Duodenal mucosa (tissue), 2 donors: ENCODE measurements at regions not wholly inside any gene's neighbourhood (a gene's known extent, or its start where the extent isn't known, plus 50 kb on each side); places are given as distances from the start of the nearest gene placed in this dataset.

Experiments
- H3K27ac ChIP-seq: one replicate; pipeline ENCODE4 v1.7.0; 2013; ENCODE audit warnings: low read depth, low read length
- H3K27me3 ChIP-seq, 2 donors: one replicate each; pipeline ENCODE4 v1.7.0; 2013; ENCODE audit warnings: low read length in 2 of 2, control low read depth in 1 of 2; ENCODE audit not compliant: insufficient read depth in 2 of 2, control insufficient read depth in 1 of 2
- H3K36me3 ChIP-seq, 2 donors: one replicate each; pipeline ENCODE4 v1.7.0; 2013; ENCODE audit warnings: low read length in 2 of 2, control low read depth in 1 of 2; ENCODE audit not compliant: insufficient read depth in 2 of 2, control insufficient read depth in 1 of 2
- H3K4me1 ChIP-seq, 2 donors: one replicate each; pipeline ENCODE4 v1.7.0; 2013; ENCODE audit warnings: low read length in 2 of 2, control low read depth in 1 of 2; ENCODE audit not compliant: insufficient read depth in 2 of 2, control insufficient read depth in 1 of 2
- H3K4me3 ChIP-seq, 2 donors: one replicate each; pipeline ENCODE4 v1.7.0; 2013; ENCODE audit warnings: low read length in 2 of 2, low read depth in 1 of 2
- H3K9ac ChIP-seq, 2 donors: one replicate each; pipeline ENCODE4 v1.7.0; 2013; ENCODE audit warnings: low read length in 2 of 2, low read depth in 1 of 2
- H3K9me3 ChIP-seq, 2 donors: one replicate each; pipeline ENCODE4 v1.7.0; 2013; ENCODE audit warnings: low read length in 2 of 2, control low read depth in 1 of 2; ENCODE audit not compliant: control insufficient read depth in 1 of 2

- no peak overlapping the region for H3K4me3 ChIP-seq
- H3K9ac ChIP-seq: no peak overlapping the region
- H3K27ac ChIP-seq: no peak overlapping the region
- no peaks in the 10 kb centered on the region for H3K36me3 ChIP-seq
- no peaks in the 10 kb centered on the region for H3K27me3 ChIP-seq
- H3K4me1 ChIP-seq: no peaks in the 10 kb centered on the region
- H3K9me3 ChIP-seq: no peaks in the 10 kb centered on the region
These were observed 146.0 kb upstream of the SPACA1 start for GRCh38 chr6:87901613-87902012.

- Histone ChIP-seq H3K36me3 (no peaks in the 10 kb centered on the region), H3K27ac (no peak overlapping the region), H3K9ac (no peak overlapping the region), H3K4me3 (no peak overlapping the region), H3K9me3 (no peaks in the 10 kb centered on the region), H3K4me1 (no peaks in the 10 kb centered on the region), H3K27me3 (no peaks in the 10 kb centered on the region)
These were observed 147.4 kb upstream of the SPACA1 start for GRCh38 chr6:87900160-87900698.

GRCh38 chr6:87899499-87900147 is 148.0 kb upstream of the SPACA1 start:
- Histone ChIP-seq H3K9me3 (no peaks in the 10 kb centered on the region), H3K4me3 (no peak overlapping the region), H3K27ac (no peak overlapping the region), H3K9ac (no peak overlapping the region), H3K36me3 (no peaks in the 10 kb centered on the region), H3K27me3 (no peaks in the 10 kb centered on the region), H3K4me1 (no peaks in the 10 kb centered on the region)

GRCh38 chr6:87897663-87898062 is 150.0 kb upstream of the SPACA1 start:
- Histone ChIP-seq H3K27ac (no peak overlapping the region), H3K27me3 (no peaks in the 10 kb centered on the region)

GRCh38 chr6:87897013-87897412 is 150.6 kb upstream of the SPACA1 start:
- Histone ChIP-seq H3K9ac (no peak overlapping the region), H3K36me3 (no peaks in the 10 kb centered on the region)

More at GRCh38 chr6:87897663-87898062, 150.0 kb upstream of the SPACA1 start:
- no peaks in the 10 kb centered on the region for H3K4me1 ChIP-seq
- no peaks in the 10 kb centered on the region for H3K9me3 ChIP-seq
- no peak overlapping the region for H3K4me3 ChIP-seq
- no peak overlapping the region for H3K9ac ChIP-seq
- no peaks in the 10 kb centered on the region for H3K36me3 ChIP-seq

GRCh38 chr6:87887266-87887665 is 160.4 kb upstream of the SPACA1 start:
- Histone ChIP-seq H3K9ac (no peak overlapping the region), H3K27me3 (no peaks in the 10 kb centered on the region), H3K27ac (no peak overlapping the region), H3K4me1 (no peaks in the 10 kb centered on the region), H3K9me3 (no peaks in the 10 kb centered on the region), H3K4me3 (no peak overlapping the region), H3K36me3 (no peaks in the 10 kb centered on the region)

More at GRCh38 chr6:87897013-87897412, 150.6 kb upstream of the SPACA1 start:
- Histone ChIP-seq H3K4me3 (no peak overlapping the region), H3K4me1 (no peaks in the 10 kb centered on the region), H3K27me3 (no peaks in the 10 kb centered on the region), H3K9me3 (no peaks in the 10 kb centered on the region), H3K27ac (no peak overlapping the region)

- Histone ChIP-seq H3K36me3 (no peaks in the 10 kb centered on the region), H3K27ac (no peak overlapping the region), H3K27me3 (no peaks in the 10 kb centered on the region)
These were observed 163.4 kb upstream of the SPACA1 start for GRCh38 chr6:87884203-87884602.

GRCh38 chr6:87881342-87881895 is 166.2 kb upstream of the SPACA1 start:
- Histone ChIP-seq H3K4me1 (no peaks in the 10 kb centered on the region), H3K27me3 (no peaks in the 10 kb centered on the region), H3K9ac (no peak overlapping the region), H3K4me3 (no peak overlapping the region), H3K27ac (no peak overlapping the region), H3K36me3 (no peaks in the 10 kb centered on the region), H3K9me3 (no peaks in the 10 kb centered on the region)

More at GRCh38 chr6:87884203-87884602, 163.4 kb upstream of the SPACA1 start:
- Histone ChIP-seq H3K9me3 (no peaks in the 10 kb centered on the region), H3K4me1 (no peaks in the 10 kb centered on the region), H3K9ac (no peak overlapping the region), H3K4me3 (no peak overlapping the region)

GRCh38 chr6:87879132-87879861 is 168.3 kb upstream of the SPACA1 start:
- Histone ChIP-seq H3K9me3 (no peaks in the 10 kb centered on the region), H3K4me3 (no peak overlapping the region), H3K27me3 (no peaks in the 10 kb centered on the region), H3K36me3 (no peaks in the 10 kb centered on the region), H3K4me1 (no peaks in the 10 kb centered on the region), H3K27ac (no peak overlapping the region), H3K9ac (no peak overlapping the region)

GRCh38 chr6:87875781-87876180 is 171.9 kb upstream of the SPACA1 start:
- Histone ChIP-seq H3K4me1 (no peaks in the 10 kb centered on the region), H3K9me3 (no peaks in the 10 kb centered on the region), H3K36me3 (no peaks in the 10 kb centered on the region), H3K27me3 (no peaks in the 10 kb centered on the region), H3K27ac (no peak overlapping the region), H3K4me3 (no peak overlapping the region), H3K9ac (no peak overlapping the region)
